GM06990 (cell line): ENCODE measurements at regions not wholly inside any gene's neighbourhood (a gene's known extent, or its start where the extent isn't known, plus 50 kb on each side); places are given as distances from the start of the nearest gene placed in this dataset.

Experiments used
- DNase-seq: peaks from one replicate; pipeline ENCODE4 v3.0.0-alpha.2; 2011; ENCODE audit not compliant: insufficient read length; ENCODE audit errors: extremely low read depth
- H3K27me3 ChIP-seq: replicated peaks from 2 replicates; pipeline ENCODE4 v1.6.0; 2011; ENCODE audit warnings: low read length; ENCODE audit not compliant: control insufficient read depth, insufficient read depth
- H3K36me3 ChIP-seq: 2 replicates; pipeline ENCODE4 v1.5.1; 2011; ENCODE audit warnings: low read length; ENCODE audit not compliant: control insufficient read depth, insufficient read depth
- H3K4me3 ChIP-seq: replicated peaks from 2 replicates; pipeline ENCODE4 v1.5.1; 2011; ENCODE audit warnings: low read depth, mild to moderate bottlenecking, control low read depth, low read length
- TF ChIP-seq, protein P1 (sequence below): IDR thresholded peaks from 2 replicates; pipeline ENCODE4 v1.5.1; 2011; ENCODE audit warnings: low read length, control low read depth, mild to moderate bottlenecking, inconsistent platforms; ENCODE audit not compliant: insufficient read depth, poor library complexity, severe bottlenecking

DNA sequence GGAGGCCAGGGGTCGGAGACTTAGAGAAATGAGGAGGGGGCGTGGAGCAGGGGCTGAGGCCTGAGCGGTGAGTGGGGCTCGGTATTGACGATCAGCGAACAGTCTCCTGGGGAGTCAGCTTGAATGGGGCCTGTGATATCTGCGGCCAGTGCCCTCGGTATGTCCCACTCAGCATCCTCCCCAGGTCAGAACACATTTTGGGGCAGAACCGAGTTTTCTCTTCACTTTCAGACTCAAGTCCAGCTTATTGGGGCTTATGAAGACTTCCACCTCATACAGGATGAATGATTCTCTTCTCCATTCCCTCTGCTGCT lies 82.6 kb downstream of the RRM2 start:
- no peak overlapping the region for H3K4me3 ChIP-seq
- DNase-seq = no peak
- TF ChIP-seq, protein P1, sequence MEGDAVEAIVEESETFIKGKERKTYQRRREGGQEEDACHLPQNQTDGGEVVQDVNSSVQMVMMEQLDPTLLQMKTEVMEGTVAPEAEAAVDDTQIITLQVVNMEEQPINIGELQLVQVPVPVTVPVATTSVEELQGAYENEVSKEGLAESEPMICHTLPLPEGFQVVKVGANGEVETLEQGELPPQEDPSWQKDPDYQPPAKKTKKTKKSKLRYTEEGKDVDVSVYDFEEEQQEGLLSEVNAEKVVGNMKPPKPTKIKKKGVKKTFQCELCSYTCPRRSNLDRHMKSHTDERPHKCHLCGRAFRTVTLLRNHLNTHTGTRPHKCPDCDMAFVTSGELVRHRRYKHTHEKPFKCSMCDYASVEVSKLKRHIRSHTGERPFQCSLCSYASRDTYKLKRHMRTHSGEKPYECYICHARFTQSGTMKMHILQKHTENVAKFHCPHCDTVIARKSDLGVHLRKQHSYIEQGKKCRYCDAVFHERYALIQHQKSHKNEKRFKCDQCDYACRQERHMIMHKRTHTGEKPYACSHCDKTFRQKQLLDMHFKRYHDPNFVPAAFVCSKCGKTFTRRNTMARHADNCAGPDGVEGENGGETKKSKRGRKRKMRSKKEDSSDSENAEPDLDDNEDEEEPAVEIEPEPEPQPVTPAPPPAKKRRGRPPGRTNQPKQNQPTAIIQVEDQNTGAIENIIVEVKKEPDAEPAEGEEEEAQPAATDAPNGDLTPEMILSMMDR = no peak
- H3K27me3 ChIP-seq = no peaks in the 10 kb centered on the region
- no peaks in the 10 kb centered on the region for H3K36me3 ChIP-seq

DNA sequence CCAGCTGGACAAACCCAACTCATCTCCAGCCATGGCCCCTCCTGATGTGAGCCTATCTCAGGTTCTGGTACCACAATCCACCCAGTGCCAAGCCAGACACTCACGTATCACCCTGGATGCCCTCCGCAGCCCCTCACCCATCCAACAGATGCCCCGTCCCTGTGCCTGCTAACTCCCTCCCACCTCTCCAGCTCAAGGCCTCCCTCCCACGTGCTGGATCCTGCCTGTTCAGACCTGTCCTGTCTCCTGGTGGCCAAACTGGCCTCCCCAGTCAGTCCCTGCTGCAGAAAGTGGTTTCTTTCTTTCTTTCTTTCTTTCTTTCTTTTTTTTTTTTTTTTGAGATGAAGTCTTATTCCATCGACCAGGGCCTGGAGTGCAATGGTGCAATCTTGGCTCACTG lies 86.2 kb downstream of the RRM2 start:
- DNase-seq = no peak
- TF ChIP-seq, protein P1 = no peak
- Histone ChIP-seq H3K27me3 (no peaks in the 10 kb centered on the region), H3K4me3 (no peak overlapping the region), H3K36me3 (no peaks in the 10 kb centered on the region)

DNA sequence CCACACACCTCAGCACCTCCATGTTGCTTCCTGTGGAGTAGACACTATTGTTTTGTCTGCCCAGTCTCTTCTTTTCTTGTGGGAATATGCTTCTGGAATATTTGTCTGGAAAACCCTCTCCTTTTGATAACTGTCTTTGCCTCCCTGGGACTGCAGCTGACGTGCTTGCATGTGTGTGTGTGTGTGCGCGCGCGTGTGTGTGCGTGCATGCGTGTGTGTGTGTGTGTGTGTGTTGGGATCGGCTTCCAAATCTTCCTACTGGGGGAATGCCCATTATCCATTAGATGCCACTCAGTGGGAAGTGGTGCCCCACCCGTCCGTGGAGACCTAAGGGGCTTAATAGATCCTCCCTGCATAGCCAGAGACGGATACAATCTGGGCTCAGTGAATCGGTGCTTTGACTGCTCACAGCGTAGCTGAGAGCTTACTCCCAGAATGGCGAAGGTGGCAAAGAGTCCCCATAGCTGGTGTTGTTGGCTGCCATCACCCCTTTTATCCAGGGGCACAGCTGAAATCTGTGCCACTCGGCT lies 86.9 kb downstream of the RRM2 start:
- TF ChIP-seq, protein P1 = no peak
- Histone ChIP-seq H3K27me3 (no peaks in the 10 kb centered on the region), H3K4me3 (no peak overlapping the region), H3K36me3 (no peaks in the 10 kb centered on the region)
- DNase-seq = no peak

GRCh38 chr2:10210336-10210735 lies 87.8 kb downstream of the RRM2 start:
- TF ChIP-seq, protein P1 = no peak
- H3K36me3 ChIP-seq = no peaks in the 10 kb centered on the region
- DNase-seq = no peak
- no peaks in the 10 kb centered on the region for H3K27me3 ChIP-seq
- H3K4me3 ChIP-seq = no peak overlapping the region

- DNase-seq = no peak
- Histone ChIP-seq H3K36me3 (no peaks in the 10 kb centered on the region), H3K27me3 (no peaks in the 10 kb centered on the region), H3K4me3 (no peak overlapping the region)
- TF ChIP-seq, protein P1 = no peak
These were observed 89.4 kb downstream of the RRM2 start for GRCh38 chr2:10211844-10212422.

DNA sequence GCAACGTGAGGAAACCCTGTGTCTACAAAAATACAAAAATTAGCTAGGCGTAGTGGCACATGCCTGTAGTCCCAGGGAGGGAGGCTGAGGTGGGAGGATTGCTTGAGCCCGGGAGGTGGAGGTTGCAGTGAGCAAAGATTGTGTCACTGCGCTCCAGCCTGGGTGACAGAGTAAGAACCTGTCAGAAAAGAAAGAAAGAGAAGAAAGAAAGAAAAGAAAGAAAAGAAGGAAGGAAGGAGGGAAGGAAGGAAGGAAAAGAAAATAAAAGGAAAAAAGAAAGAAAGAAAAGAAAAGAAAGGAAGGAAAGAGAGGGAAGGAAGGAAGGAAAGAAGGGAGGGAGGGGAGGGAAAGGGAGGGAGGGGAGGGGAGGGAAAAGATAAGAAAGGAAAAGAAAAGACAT lies 89.9 kb upstream of the HPCAL1 start:
- H3K27me3 ChIP-seq = no peaks in the 10 kb centered on the region
- H3K4me3 ChIP-seq = no peak overlapping the region
- DNase-seq = no peak
- TF ChIP-seq, protein P1 = no peak
- H3K36me3 ChIP-seq = no peaks in the 10 kb centered on the region
